Stimulated activated CD4-positive, alpha-beta T cell treated with anti-CD3 and anti-CD28 coated beads, Interleukin-15, amount 100 ng/mL, for 48 hours (primary cell): ENCODE measurements at regions not wholly inside any gene's neighbourhood (a gene's known extent, or its start where the extent isn't known, plus 50 kb on each side); places are given as distances from the start of the nearest gene placed in this dataset.
"Not testable (repeated sequence)": the region's sequence is repeated elsewhere in the genome, so short reads cannot be mapped to it uniquely, and the experiment has no call there.

Experiments used
- DNase-seq, 2 donors: peaks; one replicate each; pipeline ENCODE4 v3.0.0-alpha.2; 2020; ENCODE audit warnings: low read depth in 2 of 2

GRCh38 chr4:160611181-160611580 lies 1508.3 kb downstream of the RAPGEF2 start:
- no peak for DNase-seq

GRCh38 chr4:160631044-160631443 lies 1528.2 kb downstream of the RAPGEF2 start:
- no peak for DNase-seq

DNA sequence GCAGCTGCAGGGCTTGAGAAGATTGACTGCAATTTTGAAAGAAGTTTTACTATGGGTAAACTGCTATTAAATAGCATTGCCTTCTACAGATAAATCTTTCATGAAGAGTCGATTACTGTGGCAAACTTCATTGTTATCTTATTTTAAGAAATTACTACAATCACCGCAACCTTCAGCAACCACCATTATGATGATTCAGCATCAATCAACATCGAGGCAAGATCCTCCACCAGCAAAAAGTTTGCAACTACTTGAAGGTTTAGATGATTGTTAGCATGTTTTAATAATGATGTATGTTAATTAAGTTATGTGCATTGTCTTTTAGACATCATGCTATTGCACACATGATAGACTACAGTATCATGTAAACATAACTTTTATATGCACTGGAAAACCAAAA lies 1511.0 kb downstream of the FSTL5 start:
- no peak for DNase-seq

GRCh38 chr4:160675550-160675949 lies 1488.2 kb downstream of the FSTL5 start:
- no peak for DNase-seq

GRCh38 chr4:160685729-160686128 lies 1478.1 kb downstream of the FSTL5 start:
- no peak for DNase-seq

DNA sequence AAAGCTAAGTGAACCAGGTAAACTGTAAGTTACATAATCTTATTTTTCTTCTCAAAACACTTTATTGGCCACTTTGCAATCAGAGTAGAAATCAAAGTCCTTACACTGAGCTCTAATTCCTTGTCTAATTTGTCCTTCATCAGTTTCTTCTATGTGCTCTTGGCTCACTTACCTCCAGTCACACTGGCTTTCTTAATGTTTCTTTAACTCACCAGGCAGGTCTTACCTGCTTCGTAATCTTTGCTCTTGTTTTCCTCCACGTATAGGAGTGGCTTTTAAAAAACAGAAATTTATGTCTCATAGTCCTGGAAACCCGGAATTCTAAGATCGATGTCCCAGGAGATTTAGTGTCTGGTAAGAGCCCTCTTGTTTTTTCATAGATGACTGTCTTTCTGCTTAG lies 1462.1 kb downstream of the FSTL5 start:
- no peak for DNase-seq

- no peak for DNase-seq
These were observed 1454.8 kb downstream of the FSTL5 start for GRCh38 chr4:160709026-160709425.

GRCh38 chr4:160709546-160709945 lies 1454.3 kb downstream of the FSTL5 start:
- no peak for DNase-seq

DNA sequence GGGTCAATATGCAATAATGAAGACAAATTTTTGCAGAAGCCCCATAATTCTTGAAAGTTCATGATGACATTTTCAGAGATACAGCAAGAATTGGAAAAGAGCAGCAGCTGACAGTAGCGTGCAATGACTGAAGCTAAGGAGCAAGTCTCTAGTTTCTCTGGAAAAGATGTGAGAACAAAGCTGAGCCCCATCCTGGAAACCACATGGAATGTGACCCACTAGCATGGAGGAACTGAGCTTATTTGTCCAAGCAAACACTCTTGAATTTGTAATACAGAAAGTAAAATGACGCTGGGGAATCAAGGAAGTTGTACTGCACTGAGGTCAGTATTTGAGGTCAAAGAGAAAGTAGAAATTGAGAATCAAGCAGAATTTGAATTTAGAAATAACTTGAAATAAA lies 1447.2 kb downstream of the FSTL5 start:
- DNase-seq, result no peak

- no peak for DNase-seq
These were observed 1446.0 kb downstream of the FSTL5 start for GRCh38 chr4:160717848-160718247.

GRCh38 chr4:160724063-160724462 lies 1439.7 kb downstream of the FSTL5 start:
- DNase-seq, result no peak

DNA sequence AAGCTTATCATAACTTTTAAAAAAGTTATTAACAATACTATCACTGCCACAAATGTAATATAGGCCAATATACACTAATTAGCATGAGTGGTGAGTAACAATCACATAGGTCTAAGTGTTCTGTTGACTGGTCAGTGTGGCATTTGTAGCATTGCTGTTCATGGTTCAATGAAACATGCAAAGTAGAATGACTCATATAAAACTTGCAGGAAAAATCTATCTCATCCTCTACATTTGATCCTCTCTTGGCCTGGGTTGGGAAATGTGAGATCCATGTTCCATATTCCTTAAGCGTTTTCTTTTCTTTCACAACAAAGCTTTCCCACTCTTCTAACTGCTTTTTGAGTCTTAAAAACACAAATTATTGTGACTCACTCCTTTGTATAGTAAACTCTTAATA lies 1418.7 kb downstream of the FSTL5 start:
- no peak for DNase-seq

DNA sequence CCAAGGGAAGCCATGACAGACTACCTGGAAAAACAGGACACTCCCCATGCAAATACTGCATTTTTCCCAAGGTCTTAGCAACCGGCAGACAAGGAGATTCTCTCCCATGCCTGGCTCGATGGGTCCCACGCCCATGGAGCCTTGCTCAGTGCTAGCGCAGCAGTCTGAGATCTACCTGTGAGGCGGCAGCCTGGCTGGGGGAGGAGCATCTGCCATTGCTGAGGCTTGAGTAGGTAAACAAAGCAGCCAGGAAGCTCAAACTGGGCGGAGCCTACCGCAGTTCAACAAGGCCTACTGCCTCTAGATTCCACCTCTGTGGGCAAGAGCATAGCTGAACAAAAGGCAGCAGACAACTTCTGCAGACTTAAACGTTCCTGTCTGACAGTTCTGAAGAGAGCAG lies 1417.2 kb downstream of the FSTL5 start:
- not testable (repeated sequence) for DNase-seq

DNA sequence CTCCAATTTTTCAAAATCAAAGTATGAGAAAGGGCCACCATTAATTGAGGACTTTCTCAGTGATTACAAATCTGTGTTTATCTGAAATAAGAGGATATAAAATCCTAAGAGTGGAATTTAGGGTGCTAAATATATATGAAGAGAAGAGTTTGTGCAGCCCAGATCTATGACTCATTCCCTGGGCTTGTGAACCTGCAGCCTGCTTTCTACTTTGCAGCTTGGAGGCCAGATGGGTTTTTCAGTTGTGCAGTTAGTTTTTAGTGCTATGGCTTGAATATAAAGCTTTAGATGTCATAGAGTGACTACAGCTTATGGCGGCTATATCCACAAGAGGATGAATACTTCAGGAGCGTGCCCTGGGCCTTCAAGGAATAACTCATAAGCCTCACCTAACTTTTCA lies 1391.1 kb downstream of the FSTL5 start:
- no peak for DNase-seq

DNA sequence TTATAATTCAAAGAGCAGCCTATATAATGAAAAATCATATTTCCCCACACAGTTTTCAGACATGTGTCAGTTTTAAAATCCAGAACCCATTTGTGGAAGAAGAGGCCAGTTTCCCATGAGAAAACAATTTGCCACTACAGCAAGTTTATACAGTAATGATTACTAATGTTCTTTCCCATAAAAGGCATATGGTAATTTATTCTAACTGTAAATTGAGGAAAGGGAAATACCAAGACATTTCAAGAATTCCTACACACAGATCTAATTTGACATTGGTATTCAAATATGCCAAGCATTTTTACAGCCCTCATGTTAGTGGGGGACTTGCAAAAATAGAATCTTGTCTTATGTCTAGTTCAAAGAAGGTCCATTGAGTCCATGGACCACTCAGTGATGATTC lies 1368.6 kb downstream of the FSTL5 start:
- no peak for DNase-seq

DNA sequence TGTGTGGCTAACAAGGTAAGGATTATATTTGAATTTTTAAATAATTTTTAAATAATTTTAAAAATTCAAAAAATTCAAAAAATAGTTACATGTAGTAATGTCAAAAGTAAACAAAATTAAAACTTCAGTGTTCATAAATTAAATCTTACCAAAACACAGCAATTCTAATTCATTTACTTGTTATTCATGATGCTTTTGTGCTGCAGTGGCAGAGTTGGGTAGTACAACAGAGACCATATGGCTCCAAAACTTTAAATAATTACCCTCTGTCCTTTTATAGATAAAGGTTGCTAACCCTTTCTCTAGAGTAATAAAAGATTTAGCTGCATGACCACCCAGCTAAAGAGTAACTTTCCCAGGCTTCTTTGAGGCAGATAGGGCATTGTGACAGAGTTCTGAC lies 1355.6 kb downstream of the FSTL5 start:
- no peak for DNase-seq

GRCh38 chr4:160809576-160809975 lies 1354.2 kb downstream of the FSTL5 start:
- no peak for DNase-seq

- no peak for DNase-seq
These were observed 1353.4 kb downstream of the FSTL5 start for GRCh38 chr4:160810424-160810823.

GRCh38 chr4:160810941-160811340 lies 1352.9 kb downstream of the FSTL5 start:
- no peak for DNase-seq

GRCh38 chr4:160811956-160812355 lies 1351.8 kb downstream of the FSTL5 start:
- DNase-seq, result no peak

GRCh38 chr4:160814726-160815125 lies 1349.1 kb downstream of the FSTL5 start:
- DNase-seq, result no peak

DNA sequence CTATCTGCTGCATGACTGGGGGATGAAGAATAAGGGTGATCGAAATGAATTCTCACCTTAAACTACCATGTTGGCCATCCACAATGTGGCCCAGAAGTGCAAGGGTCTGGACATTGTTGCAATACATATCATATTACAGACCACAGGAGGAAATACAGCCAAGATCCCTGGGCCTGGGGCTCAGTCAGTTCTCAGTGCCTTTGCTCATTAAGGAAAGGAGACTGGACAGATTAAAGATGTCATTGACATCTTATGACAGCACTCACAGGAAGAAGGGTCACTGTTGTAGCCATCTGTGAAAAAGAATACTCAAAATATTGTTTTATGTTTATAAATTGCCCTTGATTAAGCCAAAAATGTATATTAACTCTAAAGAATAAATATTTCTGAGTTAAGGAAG lies 1345.2 kb downstream of the FSTL5 start:
- DNase-seq, result no peak

- no peak for DNase-seq
These were observed 1344.0 kb downstream of the FSTL5 start for GRCh38 chr4:160819791-160820190.

GRCh38 chr4:160824481-160824880 lies 1339.3 kb downstream of the FSTL5 start:
- DNase-seq, result no peak
